HEK293 (cell line): ENCODE measurements at regions not wholly inside any gene's neighbourhood (a gene's known extent, or its start where the extent isn't known, plus 50 kb on each side); places are given as distances from the start of the nearest gene placed in this dataset.
A peak's percentile ranks its signal among the peaks of the same experiment; 100 is the strongest.

Experiments used
- GLIS2 ChIP-seq: fragments of 450-650 bp; formaldehyde crosslinking; IDR thresholded peaks from 2 replicates; pipeline ENCODE4 v1.5.1; 2016; ENCODE audit warnings: missing biosample characterization, missing genetic modification characterization
- MYNN ChIP-seq: fragments of 450-650 bp; formaldehyde crosslinking; IDR thresholded peaks from 2 replicates; pipeline ENCODE4 v1.5.1; 2016; ENCODE audit warnings: missing biosample characterization, missing genetic modification characterization, borderline replicate concordance
- PRDM4 ChIP-seq: fragments of 450-650 bp; formaldehyde crosslinking; IDR thresholded peaks from 2 replicates; pipeline ENCODE4 v1.5.1; 2017; ENCODE audit warnings: missing biosample characterization, missing genetic modification characterization
- ZBTB10 ChIP-seq: fragments of 450-650 bp; formaldehyde crosslinking; IDR thresholded peaks from 2 replicates; pipeline ENCODE4 v1.5.1; 2016; ENCODE audit warnings: missing biosample characterization, missing genetic modification characterization
- ZFP41 ChIP-seq: fragments of 450-650 bp; formaldehyde crosslinking; IDR thresholded peaks from 2 replicates; pipeline ENCODE4 v1.5.1; 2016; ENCODE audit warnings: missing biosample characterization, missing genetic modification characterization, borderline replicate concordance
- ZNF114 ChIP-seq: fragments of 450-650 bp; formaldehyde crosslinking; IDR thresholded peaks from 2 replicates; pipeline ENCODE4 v1.5.0; 2017; ENCODE audit warnings: missing biosample characterization, missing genetic modification characterization
- ZNF121 ChIP-seq: fragments of 450-650 bp; formaldehyde crosslinking; IDR thresholded peaks from 2 replicates; pipeline ENCODE4 v1.5.1; 2016; ENCODE audit warnings: missing biosample characterization, missing genetic modification characterization
- ZNF132 ChIP-seq: fragments of 450-650 bp; formaldehyde crosslinking; IDR thresholded peaks from 2 replicates; pipeline ENCODE4 v1.5.1; 2017; ENCODE audit warnings: missing biosample characterization, missing genetic modification characterization, borderline replicate concordance
- ZNF138 ChIP-seq: fragments of 450-650 bp; formaldehyde crosslinking; IDR thresholded peaks from 2 replicates; pipeline ENCODE4 v1.5.1; 2016; ENCODE audit warnings: missing biosample characterization, missing genetic modification characterization, borderline replicate concordance
- ZNF146 ChIP-seq: fragments of 450-650 bp; formaldehyde crosslinking; IDR thresholded peaks from 2 replicates; pipeline ENCODE4 v1.5.1; 2016; ENCODE audit warnings: missing biosample characterization, missing genetic modification characterization
- ZNF239 ChIP-seq: fragments of 450-650 bp; formaldehyde crosslinking; IDR thresholded peaks from 2 replicates; pipeline ENCODE4 v1.5.1; 2016; ENCODE audit warnings: missing biosample characterization, missing genetic modification characterization
- ZNF37A ChIP-seq: fragments of 450-650 bp; IDR thresholded peaks from 2 replicates; pipeline ENCODE4 v1.5.1; 2018; ENCODE audit warnings: missing biosample characterization, missing genetic modification characterization
- ZNF416 ChIP-seq: fragments of 450-650 bp; formaldehyde crosslinking; IDR thresholded peaks from 2 replicates; pipeline ENCODE4 v1.5.1; 2016; ENCODE audit warnings: missing biosample characterization, missing genetic modification characterization
- ZNF510 ChIP-seq: fragments of 450-650 bp; formaldehyde crosslinking; IDR thresholded peaks from 2 replicates; pipeline ENCODE4 v1.5.1; 2018; ENCODE audit warnings: mild to moderate bottlenecking, missing genetic modification characterization, missing biosample characterization; ENCODE audit not compliant: insufficient replicate concordance
- ZNF600 ChIP-seq: fragments of 450-650 bp; formaldehyde crosslinking; IDR thresholded peaks from 2 replicates; pipeline ENCODE4 v1.5.1; 2016; ENCODE audit warnings: missing biosample characterization, missing genetic modification characterization
- ZNF707 ChIP-seq: fragments of 450-650 bp; formaldehyde crosslinking; IDR thresholded peaks from 2 replicates; pipeline ENCODE4 v1.5.1; 2016; ENCODE audit warnings: missing biosample characterization, missing genetic modification characterization
- ZNF843 ChIP-seq: fragments of 450-650 bp; formaldehyde crosslinking; IDR thresholded peaks from 2 replicates; pipeline ENCODE4 v1.5.1; 2016; ENCODE audit warnings: missing biosample characterization, missing genetic modification characterization
- ZSCAN30 ChIP-seq: fragments of 450-650 bp; IDR thresholded peaks from 2 replicates; pipeline ENCODE4 v1.5.1; 2018; ENCODE audit warnings: missing biosample characterization, mild to moderate bottlenecking, missing genetic modification characterization, moderate library complexity
- TF ChIP-seq, protein P1 (sequence below): fragments of 450-650 bp; formaldehyde crosslinking; IDR thresholded peaks from 2 replicates; pipeline ENCODE4 v1.5.1; 2016; ENCODE audit warnings: missing biosample characterization, missing genetic modification characterization
- TF ChIP-seq, protein P2 (sequence below): fragments of 450-650 bp; formaldehyde crosslinking; conservative IDR thresholded peaks from 2 replicates; pipeline ENCODE4 v1.5.1; 2016; ENCODE audit warnings: low read depth, missing biosample characterization, missing genetic modification characterization
- TF ChIP-seq, protein P3 (sequence below): fragments of 450-650 bp; formaldehyde crosslinking; IDR thresholded peaks from 2 replicates; pipeline ENCODE4 v1.5.1; 2016; ENCODE audit warnings: missing biosample characterization, missing genetic modification characterization
- TF ChIP-seq, protein P4 (sequence below): fragments of 450-650 bp; formaldehyde crosslinking; IDR thresholded peaks from 2 replicates; pipeline ENCODE4 v1.5.1; 2016; ENCODE audit warnings: missing biosample characterization, missing genetic modification characterization
- TF ChIP-seq, protein P5 (sequence below): fragments of 450-650 bp; formaldehyde crosslinking; IDR thresholded peaks from 2 replicates; pipeline ENCODE4 v1.5.1; 2016; ENCODE audit warnings: missing biosample characterization, missing genetic modification characterization

DNA sequence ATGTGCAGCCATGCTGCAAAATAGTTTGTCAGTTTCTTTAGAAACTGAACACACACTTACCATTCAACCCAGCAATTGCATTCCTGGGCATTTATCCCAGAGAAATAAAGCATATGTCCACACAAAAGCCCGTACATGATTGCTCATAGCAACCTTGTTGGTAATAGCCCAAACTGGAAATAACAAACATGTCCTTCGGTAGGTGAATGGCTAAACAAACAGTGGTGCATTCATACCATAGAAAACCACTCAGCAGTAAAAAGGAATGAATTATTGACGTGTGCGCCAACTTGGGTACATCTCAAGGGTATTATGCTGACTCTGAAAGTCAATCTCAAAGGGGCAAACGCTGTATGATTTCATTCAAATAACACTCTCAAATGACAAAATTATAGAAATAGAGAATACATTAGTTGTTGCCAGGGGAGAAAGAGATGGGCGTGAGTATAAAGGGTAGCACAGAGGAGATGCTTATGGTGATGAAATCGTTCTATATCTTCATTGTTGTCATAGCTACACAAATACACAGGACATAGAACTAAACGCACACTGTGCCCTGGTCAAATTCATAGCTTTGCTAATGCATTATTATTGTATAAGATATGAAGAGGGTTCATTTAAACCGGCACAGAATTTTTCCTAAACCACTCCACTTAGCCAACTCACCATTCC is 58.2 kb downstream of the DRD1 start (continued):
- TF ChIP-seq, protein P1, sequence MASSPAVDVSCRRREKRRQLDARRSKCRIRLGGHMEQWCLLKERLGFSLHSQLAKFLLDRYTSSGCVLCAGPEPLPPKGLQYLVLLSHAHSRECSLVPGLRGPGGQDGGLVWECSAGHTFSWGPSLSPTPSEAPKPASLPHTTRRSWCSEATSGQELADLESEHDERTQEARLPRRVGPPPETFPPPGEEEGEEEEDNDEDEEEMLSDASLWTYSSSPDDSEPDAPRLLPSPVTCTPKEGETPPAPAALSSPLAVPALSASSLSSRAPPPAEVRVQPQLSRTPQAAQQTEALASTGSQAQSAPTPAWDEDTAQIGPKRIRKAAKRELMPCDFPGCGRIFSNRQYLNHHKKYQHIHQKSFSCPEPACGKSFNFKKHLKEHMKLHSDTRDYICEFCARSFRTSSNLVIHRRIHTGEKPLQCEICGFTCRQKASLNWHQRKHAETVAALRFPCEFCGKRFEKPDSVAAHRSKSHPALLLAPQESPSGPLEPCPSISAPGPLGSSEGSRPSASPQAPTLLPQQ (tag by site-specific recombination): 0 out of 2 replicates have a peak, but pooled peaks have one; percentile 17
- no peak for TF ChIP-seq ZNF138 (tag by site-specific recombination)
- peak; percentile 61; the same call in 1 of the 2 replicates for TF ChIP-seq ZSCAN30
- TF ChIP-seq ZNF510: no peak
- TF ChIP-seq ZNF707: no peak
- TF ChIP-seq ZFP41 (tag by site-specific recombination): no peak
- TF ChIP-seq ZNF239: no peak
- TF ChIP-seq, protein P2, sequence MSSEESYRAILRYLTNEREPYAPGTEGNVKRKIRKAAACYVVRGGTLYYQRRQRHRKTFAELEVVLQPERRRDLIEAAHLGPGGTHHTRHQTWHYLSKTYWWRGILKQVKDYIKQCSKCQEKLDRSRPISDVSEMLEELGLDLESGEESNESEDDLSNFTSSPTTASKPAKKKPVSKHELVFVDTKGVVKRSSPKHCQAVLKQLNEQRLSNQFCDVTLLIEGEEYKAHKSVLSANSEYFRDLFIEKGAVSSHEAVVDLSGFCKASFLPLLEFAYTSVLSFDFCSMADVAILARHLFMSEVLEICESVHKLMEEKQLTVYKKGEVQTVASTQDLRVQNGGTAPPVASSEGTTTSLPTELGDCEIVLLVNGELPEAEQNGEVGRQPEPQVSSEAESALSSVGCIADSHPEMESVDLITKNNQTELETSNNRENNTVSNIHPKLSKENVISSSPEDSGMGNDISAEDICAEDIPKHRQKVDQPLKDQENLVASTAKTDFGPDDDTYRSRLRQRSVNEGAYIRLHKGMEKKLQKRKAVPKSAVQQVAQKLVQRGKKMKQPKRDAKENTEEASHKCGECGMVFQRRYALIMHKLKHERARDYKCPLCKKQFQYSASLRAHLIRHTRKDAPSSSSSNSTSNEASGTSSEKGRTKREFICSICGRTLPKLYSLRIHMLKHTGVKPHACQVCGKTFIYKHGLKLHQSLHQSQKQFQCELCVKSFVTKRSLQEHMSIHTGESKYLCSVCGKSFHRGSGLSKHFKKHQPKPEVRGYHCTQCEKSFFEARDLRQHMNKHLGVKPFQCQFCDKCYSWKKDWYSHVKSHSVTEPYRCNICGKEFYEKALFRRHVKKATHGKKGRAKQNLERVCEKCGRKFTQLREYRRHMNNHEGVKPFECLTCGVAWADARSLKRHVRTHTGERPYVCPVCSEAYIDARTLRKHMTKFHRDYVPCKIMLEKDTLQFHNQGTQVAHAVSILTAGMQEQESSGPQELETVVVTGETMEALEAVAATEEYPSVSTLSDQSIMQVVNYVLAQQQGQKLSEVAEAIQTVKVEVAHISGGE: no peak
- TF ChIP-seq ZNF37A (tag by site-specific recombination): no peak
- peak; percentile 92 for TF ChIP-seq PRDM4 (tag by site-specific recombination)
- TF ChIP-seq ZNF132 (tag by site-specific recombination): no peak
- peak; percentile 75 for TF ChIP-seq ZNF843
- TF ChIP-seq, protein P3, sequence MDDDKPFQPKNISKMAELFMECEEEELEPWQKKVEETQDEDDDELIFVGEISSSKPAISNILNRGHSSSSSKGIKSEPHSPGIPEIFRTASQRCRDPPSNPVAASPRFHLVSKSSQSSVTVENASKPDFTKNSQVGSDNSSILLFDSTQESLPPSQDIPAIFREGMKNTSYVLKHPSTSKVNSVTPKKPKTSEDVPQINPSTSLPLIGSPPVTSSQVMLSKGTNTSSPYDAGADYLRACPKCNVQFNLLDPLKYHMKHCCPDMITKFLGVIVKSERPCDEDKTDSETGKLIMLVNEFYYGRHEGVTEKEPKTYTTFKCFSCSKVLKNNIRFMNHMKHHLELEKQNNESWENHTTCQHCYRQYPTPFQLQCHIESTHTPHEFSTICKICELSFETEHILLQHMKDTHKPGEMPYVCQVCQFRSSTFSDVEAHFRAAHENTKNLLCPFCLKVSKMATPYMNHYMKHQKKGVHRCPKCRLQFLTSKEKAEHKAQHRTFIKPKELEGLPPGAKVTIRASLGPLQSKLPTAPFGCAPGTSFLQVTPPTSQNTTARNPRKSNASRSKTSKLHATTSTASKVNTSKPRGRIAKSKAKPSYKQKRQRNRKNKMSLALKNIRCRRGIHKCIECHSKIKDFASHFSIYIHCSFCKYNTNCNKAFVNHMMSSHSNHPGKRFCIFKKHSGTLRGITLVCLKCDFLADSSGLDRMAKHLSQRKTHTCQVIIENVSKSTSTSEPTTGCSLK (tag by site-specific recombination): no peak
- TF ChIP-seq ZNF114 (tag by site-specific recombination): no peak
- TF ChIP-seq ZNF600 (tag by site-specific recombination): peak; percentile 35; the same call in 1 of the 2 replicates
- no peak for TF ChIP-seq ZBTB10 (tag by site-specific recombination)
- TF ChIP-seq MYNN (tag by site-specific recombination): no peak
- TF ChIP-seq, protein P4, sequence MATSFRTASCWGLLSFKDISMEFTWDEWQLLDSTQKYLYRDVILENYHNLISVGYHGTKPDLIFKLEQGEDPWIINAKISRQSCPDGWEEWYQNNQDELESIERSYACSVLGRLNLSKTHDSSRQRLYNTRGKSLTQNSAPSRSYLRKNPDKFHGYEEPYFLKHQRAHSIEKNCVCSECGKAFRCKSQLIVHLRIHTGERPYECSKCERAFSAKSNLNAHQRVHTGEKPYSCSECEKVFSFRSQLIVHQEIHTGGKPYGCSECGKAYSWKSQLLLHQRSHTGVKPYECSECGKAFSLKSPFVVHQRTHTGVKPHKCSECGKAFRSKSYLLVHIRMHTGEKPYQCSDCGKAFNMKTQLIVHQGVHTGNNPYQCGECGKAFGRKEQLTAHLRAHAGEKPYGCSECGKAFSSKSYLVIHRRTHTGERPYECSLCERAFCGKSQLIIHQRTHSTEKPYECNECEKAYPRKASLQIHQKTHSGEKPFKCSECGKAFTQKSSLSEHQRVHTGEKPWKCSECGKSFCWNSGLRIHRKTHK (tag by site-specific recombination): no peak
- TF ChIP-seq, protein P5, sequence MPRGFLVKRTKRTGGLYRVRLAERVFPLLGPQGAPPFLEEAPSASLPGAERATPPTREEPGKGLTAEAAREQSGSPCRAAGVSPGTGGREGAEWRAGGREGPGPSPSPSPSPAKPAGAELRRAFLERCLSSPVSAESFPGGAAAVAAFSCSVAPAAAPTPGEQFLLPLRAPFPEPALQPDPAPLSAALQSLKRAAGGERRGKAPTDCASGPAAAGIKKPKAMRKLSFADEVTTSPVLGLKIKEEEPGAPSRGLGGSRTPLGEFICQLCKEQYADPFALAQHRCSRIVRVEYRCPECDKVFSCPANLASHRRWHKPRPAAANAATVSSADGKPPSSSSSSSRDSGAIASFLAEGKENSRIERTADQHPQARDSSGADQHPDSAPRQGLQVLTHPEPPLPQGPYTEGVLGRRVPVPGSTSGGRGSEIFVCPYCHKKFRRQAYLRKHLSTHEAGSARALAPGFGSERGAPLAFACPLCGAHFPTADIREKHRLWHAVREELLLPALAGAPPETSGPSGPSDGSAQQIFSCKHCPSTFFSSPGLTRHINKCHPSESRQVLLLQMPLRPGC: peak; percentile 90
- TF ChIP-seq ZNF416 (tag by site-specific recombination): no peak
- peak; percentile 69; the same call in 1 of the 2 replicates for TF ChIP-seq ZNF146 (tag by site-specific recombination)
- no peak for TF ChIP-seq ZNF121
- no peak for TF ChIP-seq GLIS2 (tag by site-specific recombination)
